ENCODE measurements at regions not wholly inside any gene's neighbourhood (a gene's known extent, or its start where the extent isn't known, plus 50 kb on each side); places are given as distances from the start of the nearest gene placed in this dataset.

DNA sequence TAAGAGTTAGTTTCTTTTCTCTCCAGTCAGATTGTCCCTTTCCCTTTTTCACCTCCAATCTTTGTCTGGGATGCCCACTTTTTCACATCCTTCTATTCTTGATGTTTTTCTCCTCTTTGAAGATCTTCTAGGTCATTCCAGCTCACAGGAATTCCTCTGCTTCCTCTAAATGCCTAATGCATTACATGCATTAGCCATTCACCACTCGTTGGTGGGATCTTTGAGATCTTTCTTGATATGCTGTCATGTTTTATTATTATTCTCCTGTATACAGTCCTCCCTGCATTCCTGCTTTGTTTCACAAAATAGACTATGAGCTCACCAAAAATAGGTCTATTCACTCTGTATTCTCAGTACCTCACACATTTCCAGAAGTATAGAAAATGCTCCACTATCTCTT, 129.0 kb downstream of the LYPLAL1 start:
- Histone ChIP-seq H3K27me3 (ENCODE audit: control insufficient read depth in 3 of 3, insufficient read depth in 3 of 3, low read length in 3 of 3) (no peaks in the 10 kb centered on the region), H3K36me3 (ENCODE audit: control insufficient read depth in 3 of 3, insufficient read depth in 3 of 3, low read length in 3 of 3) (no peaks in the 10 kb centered on the region), H3K4me3 (ENCODE audit: low read length in 3 of 3) (no peak overlapping the region), H3K9ac (ENCODE audit: low read depth in 1 of 3, low read length in 3 of 3) (no peak overlapping the region), H3K9me3 (ENCODE audit: control insufficient read depth in 3 of 3, low read length in 3 of 3) (no peaks in the 10 kb centered on the region), H3K27ac (ENCODE audit: low read depth, low read length) (no peak overlapping the region), H3K4me1 (ENCODE audit: control insufficient read depth in 3 of 3, insufficient read depth in 3 of 3, low read length in 3 of 3) (peaks cover 0 to 4% (median 0%) of the 10 kb centered on the region in 3 donors)

DNA sequence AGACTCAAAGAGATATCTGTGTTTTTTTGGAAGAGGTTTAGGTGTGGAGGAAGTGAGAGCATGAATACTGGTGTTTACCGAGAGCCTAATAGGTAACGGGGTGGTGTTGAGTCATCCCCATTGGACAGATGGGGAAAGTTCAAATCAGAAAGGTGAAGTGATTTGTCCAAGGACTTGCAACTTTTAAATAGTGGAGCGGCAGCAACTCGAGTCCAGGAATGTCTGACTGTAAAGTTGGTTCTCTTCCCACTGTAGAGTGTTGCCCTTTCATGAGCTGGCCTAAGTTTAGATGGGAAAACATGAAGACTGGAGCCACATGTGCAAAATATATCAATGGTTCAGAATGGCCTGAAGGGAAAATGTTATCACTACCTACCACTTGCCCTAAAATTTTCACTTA, 125.7 kb downstream of the LYPLAL1 start:
- no peaks in the 10 kb centered on the region for H3K27me3 ChIP-seq (ENCODE audit: control insufficient read depth in 3 of 3, insufficient read depth in 3 of 3, low read length in 3 of 3)
- H3K36me3 ChIP-seq (ENCODE audit: control insufficient read depth in 3 of 3, insufficient read depth in 3 of 3, low read length in 3 of 3): peaks cover 0 to 6% (median 0%) of the 10 kb centered on the region in 3 donors
- no peak overlapping the region for H3K4me3 ChIP-seq (ENCODE audit: low read length in 3 of 3)
- H3K4me1 ChIP-seq (ENCODE audit: control insufficient read depth in 3 of 3, insufficient read depth in 3 of 3, low read length in 3 of 3): peaks cover 0 to 4% (median 0%) of the 10 kb centered on the region in 3 donors
- H3K9ac ChIP-seq (ENCODE audit: low read depth in 1 of 3, low read length in 3 of 3): no peak overlapping the region
- no peak overlapping the region for H3K27ac ChIP-seq (ENCODE audit: low read depth, low read length)
- no peaks in the 10 kb centered on the region for H3K9me3 ChIP-seq (ENCODE audit: control insufficient read depth in 3 of 3, low read length in 3 of 3)

DNA sequence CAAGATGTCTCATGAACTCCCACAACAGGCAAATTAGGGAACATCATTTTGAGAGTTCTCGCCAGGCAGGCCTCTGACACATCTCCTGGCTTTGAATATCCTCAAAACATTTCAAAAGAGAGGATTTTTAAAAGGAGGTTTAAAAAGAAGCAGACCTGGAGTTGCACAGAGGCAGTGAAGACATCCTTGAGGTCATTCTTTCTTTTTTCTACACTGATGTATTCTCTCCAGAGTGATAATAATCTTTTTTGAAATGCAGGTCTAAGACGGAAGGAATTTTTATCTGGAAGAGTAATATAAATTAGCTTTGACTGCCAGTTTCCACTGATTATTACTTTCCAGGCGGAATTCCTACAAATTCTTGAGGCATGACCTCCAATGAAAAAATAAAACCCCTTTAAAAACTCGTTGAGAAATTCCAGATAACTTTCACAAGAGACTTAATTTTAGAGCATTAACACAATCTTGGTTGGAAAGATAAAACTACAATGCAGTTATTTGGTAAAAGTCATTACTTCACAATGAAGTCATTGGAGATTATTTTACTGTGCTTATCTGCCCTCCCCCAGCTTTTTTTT, 125.0 kb downstream of the LYPLAL1 start:
- H3K4me3 ChIP-seq (ENCODE audit: low read length in 3 of 3): no peak overlapping the region
- H3K4me1 ChIP-seq (ENCODE audit: control insufficient read depth in 3 of 3, insufficient read depth in 3 of 3, low read length in 3 of 3): peaks cover 0 to 4% (median 0%) of the 10 kb centered on the region in 3 donors
- H3K27ac ChIP-seq (ENCODE audit: low read depth, low read length): no peak overlapping the region
- H3K9ac ChIP-seq (ENCODE audit: low read depth in 1 of 3, low read length in 3 of 3): no peak overlapping the region
- H3K27me3 ChIP-seq (ENCODE audit: control insufficient read depth in 3 of 3, insufficient read depth in 3 of 3, low read length in 3 of 3): no peaks in the 10 kb centered on the region
- H3K36me3 ChIP-seq (ENCODE audit: control insufficient read depth in 3 of 3, insufficient read depth in 3 of 3, low read length in 3 of 3): peaks cover 0 to 6% (median 0%) of the 10 kb centered on the region in 3 donors
- no peaks in the 10 kb centered on the region for H3K9me3 ChIP-seq (ENCODE audit: control insufficient read depth in 3 of 3, low read length in 3 of 3)

DNA sequence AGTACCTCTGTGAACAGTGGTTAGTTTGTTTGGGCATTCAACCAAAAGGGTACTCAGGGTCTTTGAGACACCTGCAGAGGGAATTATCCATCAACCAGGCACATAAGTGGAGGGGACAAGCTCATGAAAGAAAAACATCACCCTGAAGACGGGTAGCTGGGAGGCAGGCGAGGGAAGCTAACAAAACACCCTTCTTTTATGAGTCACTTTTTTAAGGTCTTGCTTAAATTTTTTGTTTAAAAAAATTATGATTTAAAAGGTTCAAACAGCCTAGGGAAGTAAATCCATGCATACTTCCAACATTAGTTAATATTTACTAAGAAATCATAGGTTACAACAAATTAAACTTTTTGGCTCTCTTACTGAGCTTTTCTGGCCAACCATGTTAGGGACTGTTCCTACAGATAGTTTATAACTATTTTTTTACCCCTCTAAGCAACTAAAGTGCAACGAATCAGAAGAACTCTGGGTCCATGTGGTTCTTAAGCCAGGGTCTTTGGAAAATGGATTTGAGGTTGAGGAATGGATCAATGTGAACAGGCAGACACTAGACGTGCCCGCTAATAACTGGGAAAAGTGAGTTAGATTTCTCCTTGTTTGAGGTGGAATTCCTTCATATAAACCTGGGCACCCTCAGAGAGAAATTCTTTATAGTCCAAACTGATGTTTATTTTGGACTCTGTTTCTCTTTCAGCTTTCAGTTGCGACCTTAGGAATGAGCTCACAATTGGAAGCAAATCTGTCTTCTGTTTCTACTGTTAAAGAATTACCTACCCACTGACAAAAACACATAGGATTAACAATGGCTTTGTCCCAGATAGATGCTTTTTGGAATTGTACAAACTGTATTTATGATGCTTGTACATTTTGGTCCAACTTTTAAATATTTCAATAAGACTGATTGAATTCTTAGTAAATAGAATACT, 123.0 kb downstream of the LYPLAL1 start:
- no peak overlapping the region for H3K27ac ChIP-seq (ENCODE audit: low read depth, low read length)
- H3K4me3 ChIP-seq (ENCODE audit: low read length in 3 of 3): no peak overlapping the region
- H3K4me1 ChIP-seq (ENCODE audit: control insufficient read depth in 3 of 3, insufficient read depth in 3 of 3, low read length in 3 of 3): peaks cover 0 to 4% (median 0%) of the 10 kb centered on the region in 3 donors
- H3K9ac ChIP-seq (ENCODE audit: low read depth in 1 of 3, low read length in 3 of 3): no peak overlapping the region
- peaks cover 0 to 6% (median 0%) of the 10 kb centered on the region in 3 donors for H3K36me3 ChIP-seq (ENCODE audit: control insufficient read depth in 3 of 3, insufficient read depth in 3 of 3, low read length in 3 of 3)
- H3K9me3 ChIP-seq (ENCODE audit: control insufficient read depth in 3 of 3, low read length in 3 of 3): no peaks in the 10 kb centered on the region
- no peaks in the 10 kb centered on the region for H3K27me3 ChIP-seq (ENCODE audit: control insufficient read depth in 3 of 3, insufficient read depth in 3 of 3, low read length in 3 of 3)

DNA sequence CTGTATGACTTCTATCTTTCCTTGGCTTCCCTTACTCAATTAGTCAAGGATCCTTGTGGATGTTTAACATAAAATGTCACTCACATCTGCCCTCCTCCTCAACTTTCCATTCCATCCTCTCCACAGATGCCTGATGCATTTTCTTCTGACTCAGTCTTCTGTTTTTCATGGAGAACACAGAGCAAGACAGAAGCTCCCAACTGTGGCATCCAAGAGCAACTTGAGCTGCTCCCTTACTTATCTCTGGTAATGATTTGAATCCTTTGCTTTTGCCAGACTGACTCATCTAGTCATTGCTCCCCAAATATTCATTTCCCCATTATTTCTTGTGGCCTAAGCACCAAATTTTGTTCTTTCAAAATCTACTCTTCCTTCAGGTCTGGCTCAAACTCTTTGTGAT, 120.6 kb downstream of the LYPLAL1 start:
- Histone ChIP-seq H3K27ac (ENCODE audit: low read depth, low read length) (no peak overlapping the region), H3K9me3 (ENCODE audit: control insufficient read depth in 3 of 3, low read length in 3 of 3) (no peaks in the 10 kb centered on the region), H3K36me3 (ENCODE audit: control insufficient read depth in 3 of 3, insufficient read depth in 3 of 3, low read length in 3 of 3) (peaks cover 0 to 6% (median 0%) of the 10 kb centered on the region in 3 donors), H3K27me3 (ENCODE audit: control insufficient read depth in 3 of 3, insufficient read depth in 3 of 3, low read length in 3 of 3) (no peaks in the 10 kb centered on the region), H3K9ac (ENCODE audit: low read depth in 1 of 3, low read length in 3 of 3) (no peak overlapping the region), H3K4me3 (ENCODE audit: low read length in 3 of 3) (no peak overlapping the region), H3K4me1 (ENCODE audit: control insufficient read depth in 3 of 3, insufficient read depth in 3 of 3, low read length in 3 of 3) (no peaks in the 10 kb centered on the region)

- Histone ChIP-seq H3K27ac (ENCODE audit: low read depth, low read length) (no peak overlapping the region), H3K9me3 (ENCODE audit: control insufficient read depth in 3 of 3, low read length in 3 of 3) (no peaks in the 10 kb centered on the region), H3K27me3 (ENCODE audit: control insufficient read depth in 3 of 3, insufficient read depth in 3 of 3, low read length in 3 of 3) (no peaks in the 10 kb centered on the region), H3K4me3 (ENCODE audit: low read length in 3 of 3) (no peak overlapping the region), H3K36me3 (ENCODE audit: control insufficient read depth in 3 of 3, insufficient read depth in 3 of 3, low read length in 3 of 3) (peaks cover 0 to 6% (median 0%) of the 10 kb centered on the region in 3 donors), H3K9ac (ENCODE audit: low read depth in 1 of 3, low read length in 3 of 3) (no peak overlapping the region), H3K4me1 (ENCODE audit: control insufficient read depth in 3 of 3, insufficient read depth in 3 of 3, low read length in 3 of 3) (no peaks in the 10 kb centered on the region)
Observed at GRCh38 chr1:219293410-219293809, 119.7 kb downstream of the LYPLAL1 start.

- H3K4me1 ChIP-seq (ENCODE audit: control insufficient read depth in 3 of 3, insufficient read depth in 3 of 3, low read length in 3 of 3): no peaks in the 10 kb centered on the region
- no peak overlapping the region for H3K9ac ChIP-seq (ENCODE audit: low read depth in 1 of 3, low read length in 3 of 3)
- peaks cover 0 to 6% (median 0%) of the 10 kb centered on the region in 3 donors for H3K36me3 ChIP-seq (ENCODE audit: control insufficient read depth in 3 of 3, insufficient read depth in 3 of 3, low read length in 3 of 3)
- no peaks in the 10 kb centered on the region for H3K27me3 ChIP-seq (ENCODE audit: control insufficient read depth in 3 of 3, insufficient read depth in 3 of 3, low read length in 3 of 3)
- H3K4me3 ChIP-seq (ENCODE audit: low read length in 3 of 3): no peak overlapping the region
- H3K27ac ChIP-seq (ENCODE audit: low read depth, low read length): no peak overlapping the region
- H3K9me3 ChIP-seq (ENCODE audit: control insufficient read depth in 3 of 3, low read length in 3 of 3): no peaks in the 10 kb centered on the region
Observed at GRCh38 chr1:219292999-219293398, 119.3 kb downstream of the LYPLAL1 start.

- Histone ChIP-seq H3K9me3 (ENCODE audit: control insufficient read depth in 3 of 3, low read length in 3 of 3) (no peaks in the 10 kb centered on the region), H3K9ac (ENCODE audit: low read depth in 1 of 3, low read length in 3 of 3) (no peak overlapping the region), H3K36me3 (ENCODE audit: control insufficient read depth in 3 of 3, insufficient read depth in 3 of 3, low read length in 3 of 3) (peaks cover 0 to 6% (median 0%) of the 10 kb centered on the region in 3 donors), H3K27ac (ENCODE audit: low read depth, low read length) (no peak overlapping the region), H3K4me1 (ENCODE audit: control insufficient read depth in 3 of 3, insufficient read depth in 3 of 3, low read length in 3 of 3) (no peaks in the 10 kb centered on the region), H3K4me3 (ENCODE audit: low read length in 3 of 3) (no peak overlapping the region), H3K27me3 (ENCODE audit: control insufficient read depth in 3 of 3, insufficient read depth in 3 of 3, low read length in 3 of 3) (no peaks in the 10 kb centered on the region)
Observed at GRCh38 chr1:219292341-219292740, 118.7 kb downstream of the LYPLAL1 start.

GRCh38 chr1:219289171-219289570, 115.5 kb downstream of the LYPLAL1 start:
- Histone ChIP-seq H3K4me3 (ENCODE audit: low read length in 3 of 3) (no peak overlapping the region), H3K27me3 (ENCODE audit: control insufficient read depth in 3 of 3, insufficient read depth in 3 of 3, low read length in 3 of 3) (no peaks in the 10 kb centered on the region), H3K36me3 (ENCODE audit: control insufficient read depth in 3 of 3, insufficient read depth in 3 of 3, low read length in 3 of 3) (peaks cover 0 to 3% (median 0%) of the 10 kb centered on the region in 3 donors), H3K27ac (ENCODE audit: low read depth, low read length) (no peak overlapping the region), H3K9ac (ENCODE audit: low read depth in 1 of 3, low read length in 3 of 3) (no peak overlapping the region), H3K4me1 (ENCODE audit: control insufficient read depth in 3 of 3, insufficient read depth in 3 of 3, low read length in 3 of 3) (no peaks in the 10 kb centered on the region), H3K9me3 (ENCODE audit: control insufficient read depth in 3 of 3, low read length in 3 of 3) (no peaks in the 10 kb centered on the region)

DNA sequence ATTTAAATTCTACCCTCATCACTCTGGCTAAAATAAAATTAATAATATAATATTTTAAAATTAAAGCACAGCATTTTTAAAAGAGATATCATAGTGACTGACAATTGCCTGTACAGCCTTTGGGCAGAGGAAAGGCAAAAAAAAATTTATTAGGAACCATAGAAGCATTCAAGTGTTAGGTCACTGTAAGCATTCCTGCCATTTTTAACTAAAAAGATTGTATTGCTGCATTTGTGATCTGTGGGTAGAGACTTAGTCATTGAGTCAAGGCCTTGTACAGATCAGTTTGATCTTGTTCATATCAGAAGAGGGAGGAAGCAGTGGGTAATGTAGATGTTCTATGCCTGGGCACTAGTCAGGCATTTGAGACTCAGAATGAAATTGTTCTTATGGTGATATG, 109.9 kb downstream of the LYPLAL1 start:
- Histone ChIP-seq H3K36me3 (ENCODE audit: control insufficient read depth in 3 of 3, insufficient read depth in 3 of 3, low read length in 3 of 3) (peaks cover 0 to 3% (median 0%) of the 10 kb centered on the region in 3 donors), H3K27ac (ENCODE audit: low read depth, low read length) (no peak overlapping the region), H3K9ac (ENCODE audit: low read depth in 1 of 3, low read length in 3 of 3) (no peak overlapping the region), H3K4me3 (ENCODE audit: low read length in 3 of 3) (no peak overlapping the region), H3K9me3 (ENCODE audit: control insufficient read depth in 3 of 3, low read length in 3 of 3) (no peaks in the 10 kb centered on the region), H3K4me1 (ENCODE audit: control insufficient read depth in 3 of 3, insufficient read depth in 3 of 3, low read length in 3 of 3) (no peaks in the 10 kb centered on the region), H3K27me3 (ENCODE audit: control insufficient read depth in 3 of 3, insufficient read depth in 3 of 3, low read length in 3 of 3) (no peaks in the 10 kb centered on the region)
